VCaP (cell line): ENCODE measurements at regions not wholly inside any gene's neighbourhood (a gene's known extent, or its start where the extent isn't known, plus 50 kb on each side); places are given as distances from the start of the nearest gene placed in this dataset.

ENCODE experiments used
- H3K27ac ChIP-seq: fragments of 450-650 bp; 2 replicates; pipeline ENCODE4 v1.5.1; 2017
- CTCF ChIP-seq: fragments of 450-650 bp; conservative IDR thresholded peaks from 2 replicates; pipeline ENCODE4 v1.5.1; 2017; ENCODE audit warnings: mild to moderate bottlenecking, moderate library complexity

- peak overlapping the region; percentile 56 for H3K27ac ChIP-seq
- no peak for TF ChIP-seq CTCF
Observed at GRCh38 chr10:58451193-58451889, 61.3 kb upstream of the BICC1 start.

GRCh38 chr10:58453105-58453504 lies 59.6 kb upstream of the BICC1 start:
- no peak for TF ChIP-seq CTCF
- H3K27ac ChIP-seq: no peak overlapping the region

GRCh38 chr10:58456179-58456578 lies 56.5 kb upstream of the BICC1 start:
- no peak for TF ChIP-seq CTCF
- H3K27ac ChIP-seq: no peak overlapping the region

- no peak for TF ChIP-seq CTCF
- no peak overlapping the region for H3K27ac ChIP-seq
Observed at GRCh38 chr10:58457761-58458616, 54.7 kb upstream of the BICC1 start.

- TF ChIP-seq CTCF: no peak
- H3K27ac ChIP-seq: no peak overlapping the region
Observed at GRCh38 chr10:58459069-58459468, 53.6 kb upstream of the BICC1 start.

- no peak for TF ChIP-seq CTCF
- H3K27ac ChIP-seq: no peak overlapping the region
Observed at GRCh38 chr10:58460157-58460556, 52.5 kb upstream of the BICC1 start.

GRCh38 chr10:58462863-58463507 lies 49.7 kb upstream of the BICC1 start:
- no peak overlapping the region for H3K27ac ChIP-seq
- no peak for TF ChIP-seq CTCF
